ENCODE measurements at regions not wholly inside any gene's neighbourhood (a gene's known extent, or its start where the extent isn't known, plus 50 kb on each side); places are given as distances from the start of the nearest gene placed in this dataset.
A peak's percentile ranks its signal among the peaks of the same experiment; 100 is the strongest.

GRCh38 chr12:132406493-132407450 lies 77.4 kb upstream of the GALNT9 start:
- H3K4me1 ChIP-seq (ENCODE audit: control insufficient read depth in 2 of 3, insufficient read depth in 2 of 3, low read depth in 1 of 3, low read length in 3 of 3) = no peaks in the 10 kb centered on the region
- H3K9me3 ChIP-seq (ENCODE audit: control insufficient read depth in 2 of 3, insufficient read depth in 1 of 3, low read length in 3 of 3) = no peaks in the 10 kb centered on the region
- TF ChIP-seq, protein P1, sequence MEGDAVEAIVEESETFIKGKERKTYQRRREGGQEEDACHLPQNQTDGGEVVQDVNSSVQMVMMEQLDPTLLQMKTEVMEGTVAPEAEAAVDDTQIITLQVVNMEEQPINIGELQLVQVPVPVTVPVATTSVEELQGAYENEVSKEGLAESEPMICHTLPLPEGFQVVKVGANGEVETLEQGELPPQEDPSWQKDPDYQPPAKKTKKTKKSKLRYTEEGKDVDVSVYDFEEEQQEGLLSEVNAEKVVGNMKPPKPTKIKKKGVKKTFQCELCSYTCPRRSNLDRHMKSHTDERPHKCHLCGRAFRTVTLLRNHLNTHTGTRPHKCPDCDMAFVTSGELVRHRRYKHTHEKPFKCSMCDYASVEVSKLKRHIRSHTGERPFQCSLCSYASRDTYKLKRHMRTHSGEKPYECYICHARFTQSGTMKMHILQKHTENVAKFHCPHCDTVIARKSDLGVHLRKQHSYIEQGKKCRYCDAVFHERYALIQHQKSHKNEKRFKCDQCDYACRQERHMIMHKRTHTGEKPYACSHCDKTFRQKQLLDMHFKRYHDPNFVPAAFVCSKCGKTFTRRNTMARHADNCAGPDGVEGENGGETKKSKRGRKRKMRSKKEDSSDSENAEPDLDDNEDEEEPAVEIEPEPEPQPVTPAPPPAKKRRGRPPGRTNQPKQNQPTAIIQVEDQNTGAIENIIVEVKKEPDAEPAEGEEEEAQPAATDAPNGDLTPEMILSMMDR (IDR thresholded peaks at IDR 0.05; ENCODE audit: borderline replicate concordance, extremely low read depth, insufficient read depth) = no peak
- intact Hi-C loops (cut with DNase I) = no loop called here
- H3K36me3 ChIP-seq (ENCODE audit: control insufficient read depth in 2 of 3, insufficient read depth in 3 of 3, low read length in 3 of 3) = no peaks in the 10 kb centered on the region
- H3K9ac ChIP-seq (ENCODE audit: low read length in 3 of 3) = no peak overlapping the region
- no peak overlapping the region for H3K4me3 ChIP-seq (ENCODE audit: low read length in 3 of 3)
- H3K27ac ChIP-seq (ENCODE audit: low read depth in 2 of 2, low read length in 2 of 2) = no peak overlapping the region
- peak in 1 of 5 donors; percentile 70 for DNase-seq
- no peaks in the 10 kb centered on the region for H3K27me3 ChIP-seq (ENCODE audit: control insufficient read depth, insufficient read depth, low read length)
- no peak for FAIRE-seq

- H3K27me3 ChIP-seq (ENCODE audit: control insufficient read depth, insufficient read depth, low read length) = no peaks in the 10 kb centered on the region
- TF ChIP-seq, protein P1 (IDR thresholded peaks at IDR 0.05; ENCODE audit: borderline replicate concordance, extremely low read depth, insufficient read depth) = no peak
- intact Hi-C loops (cut with DNase I) = no loop called here
- H3K9me3 ChIP-seq (ENCODE audit: control insufficient read depth in 2 of 3, insufficient read depth in 1 of 3, low read length in 3 of 3) = no peaks in the 10 kb centered on the region
- no peak overlapping the region for H3K4me3 ChIP-seq (ENCODE audit: low read length in 3 of 3)
- no peaks in the 10 kb centered on the region for H3K4me1 ChIP-seq (ENCODE audit: control insufficient read depth in 2 of 3, insufficient read depth in 2 of 3, low read depth in 1 of 3, low read length in 3 of 3)
- FAIRE-seq = no peak
- H3K9ac ChIP-seq (ENCODE audit: low read length in 3 of 3) = no peak overlapping the region
- DNase-seq = peak in 1 of 5 donors; percentile 58
- H3K27ac ChIP-seq (ENCODE audit: low read depth in 2 of 2, low read length in 2 of 2) = no peak overlapping the region
- no peaks in the 10 kb centered on the region for H3K36me3 ChIP-seq (ENCODE audit: control insufficient read depth in 2 of 3, insufficient read depth in 3 of 3, low read length in 3 of 3)
Measured at GRCh38 chr12:132405742-132406251, 76.4 kb upstream of the GALNT9 start.

DNA sequence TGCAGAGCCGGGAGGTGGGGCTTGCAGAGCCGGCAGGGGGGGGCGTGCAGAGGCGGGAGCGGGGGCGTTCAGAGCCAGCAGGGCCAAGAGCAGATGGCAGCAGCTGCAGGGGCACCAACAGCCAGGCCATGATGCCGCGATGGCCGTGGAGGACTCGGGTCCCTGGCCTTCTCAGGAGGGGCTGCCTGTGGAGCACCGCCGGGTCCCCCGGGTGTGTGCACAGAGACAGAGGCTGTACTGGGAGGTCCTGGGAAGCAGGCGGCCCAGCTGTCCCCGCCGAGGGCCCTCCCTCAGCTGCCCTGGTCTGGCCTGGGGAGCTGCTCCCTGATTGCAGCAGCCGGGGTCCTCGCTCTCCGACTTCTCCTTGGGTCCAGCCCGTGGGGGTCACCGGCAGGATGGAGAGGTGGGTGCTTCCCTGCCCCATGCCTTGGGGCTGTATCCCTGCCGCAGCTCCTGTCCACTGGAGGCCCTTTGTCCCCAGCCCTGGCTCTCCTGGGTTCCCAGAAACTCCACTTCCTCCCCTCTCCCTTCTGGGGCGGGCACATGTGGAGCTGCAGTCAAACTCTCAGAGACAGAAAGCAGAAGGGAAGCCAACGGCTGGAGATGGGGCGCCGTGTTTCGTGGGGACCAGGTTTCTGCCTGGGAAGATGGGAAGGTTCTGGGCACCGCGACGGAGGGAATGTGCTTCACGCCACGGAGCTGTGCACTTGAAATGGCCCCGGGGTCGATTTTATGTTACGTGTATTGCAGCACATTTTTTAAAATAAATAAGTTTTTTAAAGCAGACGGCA lies 75.8 kb upstream of the GALNT9 start:
- Histone ChIP-seq H3K9ac (ENCODE audit: low read length in 3 of 3) (no peak overlapping the region), H3K9me3 (ENCODE audit: control insufficient read depth in 2 of 3, insufficient read depth in 1 of 3, low read length in 3 of 3) (no peaks in the 10 kb centered on the region), H3K36me3 (ENCODE audit: control insufficient read depth in 2 of 3, insufficient read depth in 3 of 3, low read length in 3 of 3) (no peaks in the 10 kb centered on the region), H3K27ac (ENCODE audit: low read depth in 2 of 2, low read length in 2 of 2) (no peak overlapping the region), H3K4me3 (ENCODE audit: low read length in 3 of 3) (no peak overlapping the region), H3K4me1 (ENCODE audit: control insufficient read depth in 2 of 3, insufficient read depth in 2 of 3, low read depth in 1 of 3, low read length in 3 of 3) (no peaks in the 10 kb centered on the region), H3K27me3 (ENCODE audit: control insufficient read depth, insufficient read depth, low read length) (no peaks in the 10 kb centered on the region)
- DNase-seq = peak in 1 of 5 donors; percentile 71
- intact Hi-C loops (cut with DNase I) = no loop called here
- TF ChIP-seq, protein P1 (IDR thresholded peaks at IDR 0.05; ENCODE audit: borderline replicate concordance, extremely low read depth, insufficient read depth) = no peak
- FAIRE-seq = no peak
